ENCODE measurements at regions not wholly inside any gene's neighbourhood (a gene's known extent, or its start where the extent isn't known, plus 50 kb on each side); places are given as distances from the start of the nearest gene placed in this dataset.

DNA sequence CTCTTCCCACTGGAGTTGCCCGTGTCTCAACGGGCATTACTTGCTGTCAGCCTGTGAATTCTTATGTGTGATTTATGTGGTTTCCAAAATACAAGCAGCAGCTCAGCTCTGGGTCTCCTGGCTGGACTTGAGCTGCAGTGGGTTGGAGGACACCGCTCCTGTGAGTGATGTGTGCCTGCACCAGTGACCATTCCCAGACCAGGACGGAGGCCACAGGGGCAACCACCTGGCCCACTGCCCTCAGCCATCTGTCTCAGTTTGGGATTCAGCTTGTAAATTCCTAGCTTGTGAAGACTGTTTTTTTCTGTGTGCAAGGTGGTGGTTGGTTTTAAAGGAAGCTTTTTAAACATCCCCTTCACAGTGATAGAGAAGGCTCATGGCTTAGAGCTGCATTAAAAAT is 261.0 kb downstream of the BCL2 start:
- H3K4me3 ChIP-seq (ENCODE audit: low read length): no peak overlapping the region
- no peaks in the 10 kb centered on the region for H3K36me3 ChIP-seq (ENCODE audit: control insufficient read depth, insufficient read depth, low read length)
- no peaks in the 10 kb centered on the region for H3K4me1 ChIP-seq (ENCODE audit: control insufficient read depth, insufficient read depth, low read length)
- Mint-ChIP-seq H3K27ac (no peak overlapping the region), H3K9me3 (no peaks in the 10 kb centered on the region), H3K36me3 (no peaks in the 10 kb centered on the region), H3K4me1 (peaks cover 6 to 7% of the 10 kb centered on the region in 2 donors), H3K27me3 (ENCODE audit: low read depth in 2 of 2) (no peaks in the 10 kb centered on the region), H3K4me3 (no peak overlapping the region)
- TF ChIP-seq CTCF (IDR thresholded peaks at IDR 0.05): no peak
- intact Hi-C loops (cut with micrococcal nuclease): no loop called here
- WGBS (ENCODE audit: insufficient coverage): 56% methylated on average over 4 of the region's 4 CpGs
- H3K27ac ChIP-seq (ENCODE audit: low read length): no peak overlapping the region
- no peak for DNase-seq
- ATAC-seq: no peak
- no peaks in the 10 kb centered on the region for H3K27me3 ChIP-seq (ENCODE audit: control insufficient read depth, insufficient read depth, low read length)
- H3K9me3 ChIP-seq (ENCODE audit: control insufficient read depth, insufficient read depth, low read length): no peaks in the 10 kb centered on the region

DNA sequence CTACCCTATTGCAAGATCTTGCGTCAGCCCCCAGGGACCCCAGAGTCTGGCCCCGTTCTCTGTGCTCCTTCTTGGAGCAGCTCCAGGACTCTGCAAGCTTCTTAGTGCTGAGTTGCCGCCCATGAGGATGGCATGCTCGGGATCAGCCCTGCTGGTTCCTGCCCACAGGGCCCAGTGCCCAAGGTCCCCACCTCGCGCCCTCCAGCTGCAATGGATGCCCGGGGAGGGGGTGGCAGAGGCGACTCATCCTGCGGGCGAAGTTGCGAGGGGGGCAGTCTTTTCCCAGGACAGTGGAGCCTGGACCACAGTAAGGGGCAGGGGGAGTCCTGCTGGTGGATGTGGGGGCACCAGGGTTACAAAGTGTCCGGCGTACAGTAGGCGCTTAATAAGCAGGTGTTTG is 261.9 kb downstream of the BCL2 start:
- Mint-ChIP-seq H3K27me3 (ENCODE audit: low read depth in 2 of 2) (no peaks in the 10 kb centered on the region), H3K9me3 (no peaks in the 10 kb centered on the region), H3K4me1 (peaks cover 10 to 11% of the 10 kb centered on the region in 2 donors), H3K4me3 (no peak overlapping the region), H3K36me3 (no peaks in the 10 kb centered on the region), H3K27ac (no peak overlapping the region)
- no peak overlapping the region for H3K27ac ChIP-seq (ENCODE audit: low read length)
- no peaks in the 10 kb centered on the region for H3K4me1 ChIP-seq (ENCODE audit: control insufficient read depth, insufficient read depth, low read length)
- no peaks in the 10 kb centered on the region for H3K36me3 ChIP-seq (ENCODE audit: control insufficient read depth, insufficient read depth, low read length)
- intact Hi-C loops (cut with micrococcal nuclease): no loop called here
- TF ChIP-seq CTCF (IDR thresholded peaks at IDR 0.05): no peak
- 96% methylated on average over 14 of the region's 14 CpGs for WGBS (ENCODE audit: insufficient coverage)
- no peaks in the 10 kb centered on the region for H3K27me3 ChIP-seq (ENCODE audit: control insufficient read depth, insufficient read depth, low read length)
- H3K9me3 ChIP-seq (ENCODE audit: control insufficient read depth, insufficient read depth, low read length): no peaks in the 10 kb centered on the region
- ATAC-seq (no peak), DNase-seq (no peak)
- H3K4me3 ChIP-seq (ENCODE audit: low read length): no peak overlapping the region

DNA sequence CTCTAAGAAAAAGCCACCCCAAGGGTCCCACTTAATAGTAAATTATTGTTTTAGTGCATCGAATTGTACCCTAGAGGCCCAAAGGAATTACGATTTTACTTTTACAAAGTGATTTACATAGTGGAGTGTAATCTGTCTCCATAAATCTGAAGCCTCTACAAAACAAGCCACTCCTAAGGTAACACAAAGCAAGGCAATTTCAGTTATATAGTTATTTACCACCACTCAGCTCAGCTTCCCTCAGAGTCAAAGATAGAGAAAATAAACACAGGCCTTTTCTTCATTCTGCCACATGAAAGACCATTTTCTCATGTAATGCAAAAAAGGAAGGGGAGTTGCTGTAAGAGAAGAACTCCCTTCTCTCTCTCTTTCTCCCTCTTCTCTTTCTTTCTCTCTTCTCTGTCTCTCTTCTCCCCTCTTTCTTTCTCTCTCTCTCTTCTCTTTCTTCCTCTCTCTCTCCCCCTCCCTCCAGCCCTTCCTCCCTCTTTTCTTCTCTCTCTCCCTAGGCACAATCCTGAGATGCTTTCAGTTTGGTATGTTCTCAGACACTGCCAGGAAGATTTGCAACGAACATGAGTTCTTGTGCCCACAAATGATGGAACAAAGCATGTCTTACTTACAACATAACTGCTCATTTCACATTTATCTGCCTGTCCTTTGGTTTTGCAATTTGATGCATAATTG is 264.5 kb downstream of the BCL2 start:
- H3K27ac Mint-ChIP-seq: no peak overlapping the region
- WGBS (ENCODE audit: insufficient coverage): 53% methylated on average over 2 of the region's 3 CpGs

More for the DNA sequence above, 264.5 kb downstream of the BCL2 start:
- no peaks in the 10 kb centered on the region for H3K9me3 ChIP-seq (ENCODE audit: control insufficient read depth, insufficient read depth, low read length)
- no peaks in the 10 kb centered on the region for H3K27me3 Mint-ChIP-seq (ENCODE audit: low read depth in 2 of 2)
- H3K4me1 ChIP-seq (ENCODE audit: control insufficient read depth, insufficient read depth, low read length): peaks cover 26% of the 10 kb centered on the region
- no peaks in the 10 kb centered on the region for H3K27me3 ChIP-seq (ENCODE audit: control insufficient read depth, insufficient read depth, low read length)
- H3K36me3 ChIP-seq (ENCODE audit: control insufficient read depth, insufficient read depth, low read length): no peaks in the 10 kb centered on the region
- intact Hi-C loops (cut with micrococcal nuclease): no loop called here
- no peak for TF ChIP-seq CTCF (IDR thresholded peaks at IDR 0.05)
- no peak for DNase-seq
- H3K4me1 Mint-ChIP-seq: peaks cover 35 to 37% of the 10 kb centered on the region in 2 donors
- H3K9me3 Mint-ChIP-seq: peaks cover 0 to 2% of the 10 kb centered on the region in 2 donors
- no peak overlapping the region for H3K27ac ChIP-seq (ENCODE audit: low read length)
- H3K4me3 ChIP-seq (ENCODE audit: low read length): no peak overlapping the region
- H3K4me3 Mint-ChIP-seq: no peak overlapping the region
- no peaks in the 10 kb centered on the region for H3K36me3 Mint-ChIP-seq
- no peak for ATAC-seq

Measured in natural killer cell (primary cell).